H1 (cell line): ENCODE measurements at regions not wholly inside any gene's neighbourhood (a gene's known extent, or its start where the extent isn't known, plus 50 kb on each side); places are given as distances from the start of the nearest gene placed in this dataset.

Experiments used
- CTCF ChIA-PET: fragments of 300-600 bp; sonication (Branson Sonifier 250); formaldehyde crosslinking; loops from one replicate; lab custom pipeline; 2021; ENCODE audit not compliant: partially characterized antibody; lab: Charles Lee
- POLR2A ChIA-PET: fragments of 300-600 bp; sonication (Branson Sonifier 250); formaldehyde crosslinking; loops from one replicate; lab custom pipeline; 2021; ENCODE audit warnings: inconsistent platforms; ENCODE audit not compliant: partially characterized antibody; lab: Charles Lee
- DNase-seq, 2 experiments: peaks; one replicate each; pipeline versions ENCODE4 v3.0.0 to v3.0.0-alpha.2; 2010 to 2022; ENCODE audit warnings: low spot score in 2 of 2, low read depth in 1 of 2, mixed read lengths in 1 of 2
- FAIRE-seq: peaks from 2 replicates; lab custom pipeline; 2011; peaks lifted over from hg19 to GRCh38; lab: Jason Lieb, UNC
- H2AFZ ChIP-seq: 2 replicates; pipeline ENCODE4 v1.8.1; 2012; ENCODE audit warnings: low read length, inconsistent platforms
- H2AK5ac ChIP-seq: 2 replicates; pipeline ENCODE4 v1.6.1; 2013; ENCODE audit warnings: low read depth, low read length
- H2BK120ac ChIP-seq: replicated peaks from 2 replicates; pipeline ENCODE3; 2013; ENCODE audit warnings: low read depth, low read length, inconsistent platforms
- H2BK12ac ChIP-seq: 2 replicates; pipeline ENCODE4 v1.6.1; 2013; ENCODE audit warnings: low read depth, low read length
- H2BK15ac ChIP-seq: 2 replicates; pipeline ENCODE4 v1.6.1; 2013; ENCODE audit warnings: low read length
- H2BK20ac ChIP-seq: 2 replicates; pipeline ENCODE4 v1.6.1; 2013; ENCODE audit warnings: low read length
- H2BK5ac ChIP-seq: 2 replicates; pipeline ENCODE4 v1.6.1; 2013; ENCODE audit warnings: low read depth, low read length
- H3K14ac ChIP-seq: 2 replicates; pipeline ENCODE4 v1.6.1; 2013; ENCODE audit warnings: inconsistent platforms; ENCODE audit not compliant: insufficient read length
- H3K18ac ChIP-seq: 2 replicates; pipeline ENCODE4 v1.6.1; 2013; ENCODE audit warnings: low read length; ENCODE audit errors: extremely low read depth
- H3K23ac ChIP-seq: 2 replicates; pipeline ENCODE4 v1.6.1; 2013; ENCODE audit warnings: inconsistent platforms; ENCODE audit not compliant: insufficient read length
- H3K23me2 ChIP-seq: 2 replicates; pipeline ENCODE4 v1.6.1; 2013; ENCODE audit warnings: low read depth, low read length
- H3K27ac ChIP-seq: 2 replicates; pipeline ENCODE4 v1.6.1; 2011; ENCODE audit warnings: low read depth, low read length, inconsistent platforms
- H3K27me3 ChIP-seq, 4 experiments: replicated peaks in 1 of 4; 1 replicate in 1 of 4; 2 replicates in 3 of 4; pipeline versions ENCODE4 v1.6.1 to v1.8.1; 2011 to 2013; ENCODE audit warnings: low read length in 3 of 4, mild to moderate bottlenecking in 3 of 4, inconsistent platforms in 2 of 4, mixed read lengths in 2 of 4, moderate library complexity in 1 of 4; ENCODE audit not compliant: control insufficient read depth in 3 of 4, insufficient read depth in 3 of 4; ENCODE audit errors: extremely low read depth in 1 of 4
- H3K36me3 ChIP-seq, 4 experiments: 2 replicates each; pipeline versions ENCODE4 v1.6.1 to v1.8.1; 2011 to 2013; ENCODE audit warnings: mild to moderate bottlenecking in 4 of 4, low read length in 3 of 4, moderate library complexity in 2 of 4, control low read depth in 1 of 4, inconsistent platforms in 1 of 4; ENCODE audit not compliant: insufficient read depth in 4 of 4, control insufficient read depth in 2 of 4
- H3K4ac ChIP-seq: replicated peaks from 2 replicates; pipeline ENCODE3; 2013; ENCODE audit warnings: low read length, low read depth, mixed read lengths, inconsistent platforms; ENCODE audit not compliant: insufficient read length
- H3K4me1 ChIP-seq, 4 experiments: replicated peaks in 1 of 4; 1 replicate in 1 of 4; 2 replicates in 3 of 4; pipeline versions ENCODE4 v1.6.1 to v1.8.1; 2011 to 2013; ENCODE audit warnings: low read length in 3 of 4, inconsistent platforms in 2 of 4, mixed read lengths in 1 of 4; ENCODE audit not compliant: insufficient read depth in 4 of 4, control insufficient read depth in 3 of 4
- H3K4me2 ChIP-seq, 2 experiments: 2 replicates each; pipeline versions ENCODE4 v1.6.1 to v1.8.1; 2011 to 2013; ENCODE audit warnings: low read depth in 2 of 2, low read length in 2 of 2, control low read depth in 1 of 2, inconsistent platforms in 1 of 2, mild to moderate bottlenecking in 1 of 2; ENCODE audit not compliant: insufficient read depth in 1 of 2
- H3K4me3 ChIP-seq, 4 experiments: fragments of 200-600, 300-600 bp in 1 of 4; sonication (generic), shearing (Covaris generic), sonication (Bioruptor Twin) in 1 of 4; 2 replicates each; pipeline versions ENCODE4 v1.5.1 to v1.8.1; 2011 to 2016; ENCODE audit warnings: low read length in 4 of 4, low read depth in 3 of 4, control low read depth in 2 of 4, inconsistent platforms in 2 of 4, mild to moderate bottlenecking in 2 of 4, mixed read lengths in 1 of 4, moderate library complexity in 1 of 4; ENCODE audit not compliant: insufficient read depth in 2 of 4; ENCODE audit errors: extremely low read depth in 1 of 4
- H3K56ac ChIP-seq: replicated peaks from 2 replicates; pipeline ENCODE3; 2013; ENCODE audit warnings: low read depth, mild to moderate bottlenecking, mixed read lengths, low read length, inconsistent platforms; ENCODE audit not compliant: insufficient read length
- H3K79me1 ChIP-seq: 2 replicates; pipeline ENCODE4 v1.6.1; 2013; ENCODE audit warnings: low read depth, low read length, control low read depth
- H3K79me2 ChIP-seq, 2 experiments: 2 replicates each; pipeline versions ENCODE4 v1.6.1 to v1.8.1; 2012 to 2013; ENCODE audit warnings: low read length in 2 of 2, mild to moderate bottlenecking in 2 of 2, inconsistent platforms in 1 of 2; ENCODE audit not compliant: insufficient read depth in 2 of 2, control insufficient read depth in 1 of 2
- H3K9ac ChIP-seq, 4 experiments: replicated peaks in 1 of 4; 1 replicate in 1 of 4; 2 replicates in 3 of 4; pipeline versions ENCODE4 v1.6.1 to v1.8.1; 2011 to 2013; ENCODE audit warnings: low read depth in 3 of 4, low read length in 3 of 4, control low read depth in 2 of 4, mild to moderate bottlenecking in 2 of 4, moderate library complexity in 2 of 4, inconsistent platforms in 1 of 4; ENCODE audit errors: extremely low read depth in 1 of 4
- H3K9me3 ChIP-seq, 2 experiments: 2 replicates each; pipeline versions ENCODE4 v1.6.1 to v1.8.1; 2012 to 2013; ENCODE audit warnings: mild to moderate bottlenecking in 2 of 2, moderate library complexity in 2 of 2, control low read depth in 1 of 2, inconsistent platforms in 1 of 2, low read depth in 1 of 2, low read length in 1 of 2, mixed read lengths in 1 of 2; ENCODE audit not compliant: insufficient read depth in 2 of 2
- H4K20me1 ChIP-seq, 2 experiments: replicated peaks in 1 of 2; 2 replicates each; pipeline versions ENCODE3 to v1.8.1; 2011 to 2013; ENCODE audit warnings: inconsistent platforms in 2 of 2, low read length in 2 of 2, mild to moderate bottlenecking in 1 of 2; ENCODE audit not compliant: insufficient read depth in 2 of 2, control insufficient read depth in 1 of 2
- H4K5ac ChIP-seq: 2 replicates; pipeline ENCODE4 v1.6.1; 2013; ENCODE audit warnings: low read length, low read depth, mixed read lengths, inconsistent platforms; ENCODE audit not compliant: insufficient read length
- H4K8ac ChIP-seq: 2 replicates; pipeline ENCODE4 v1.8.0; 2013; ENCODE audit warnings: mild to moderate bottlenecking, moderate library complexity, low read length, inconsistent platforms; ENCODE audit not compliant: insufficient read depth; ENCODE audit errors: extremely low read depth
- H4K91ac ChIP-seq: replicated peaks from 2 replicates; pipeline ENCODE3; 2013; ENCODE audit warnings: low read length, mixed read lengths, inconsistent platforms; ENCODE audit not compliant: insufficient read length
- ATF3 ChIP-seq: IDR thresholded peaks from 2 replicates; pipeline ENCODE4 v1.6.1; 2011; ENCODE audit warnings: low read depth, mild to moderate bottlenecking, low read length; ENCODE audit not compliant: insufficient read depth
- CBX8 ChIP-seq: fragments of 300-800, 300-1000 bp; sonication (generic); IDR thresholded peaks from 2 replicates; pipeline ENCODE4 v1.7.1; 2016; ENCODE audit warnings: low read depth, low read length, borderline replicate concordance
- CEBPB ChIP-seq: IDR thresholded peaks from 2 replicates; pipeline ENCODE4 v1.6.1; 2012; ENCODE audit warnings: low read depth, low read length
- FOSL1 ChIP-seq: IDR thresholded peaks from 2 replicates; pipeline ENCODE4 v1.6.1; 2011; ENCODE audit warnings: mild to moderate bottlenecking, low read depth, low read length, moderate library complexity; ENCODE audit not compliant: insufficient read depth
- GTF2F1 ChIP-seq: IDR thresholded peaks from 2 replicates; pipeline ENCODE4 v1.6.1; 2012; ENCODE audit warnings: low read depth, low read length, improper control_type of control experiment, borderline replicate concordance
- JUND ChIP-seq: IDR thresholded peaks from 2 replicates; pipeline ENCODE4 v1.6.1; 2011; ENCODE audit warnings: mild to moderate bottlenecking, improper control_type of control experiment, low read length
- KDM5A ChIP-seq: fragments of 200-600 bp; IDR thresholded peaks from 2 replicates; pipeline ENCODE4 v1.7.1; 2012; ENCODE audit warnings: mild to moderate bottlenecking, low read length, inconsistent platforms, mixed read lengths
- NANOG ChIP-seq: IDR thresholded peaks from 2 replicates; pipeline ENCODE4 v1.6.1; 2011; ENCODE audit warnings: low read length, low read depth, mild to moderate bottlenecking, inconsistent platforms; ENCODE audit not compliant: insufficient read depth, poor library complexity, severe bottlenecking
- SIRT6 ChIP-seq: IDR thresholded peaks from one replicate; pipeline ENCODE4 v1.7.1; 2012; ENCODE audit warnings: low read length, inconsistent platforms
- SRF ChIP-seq: IDR thresholded peaks from 2 replicates; pipeline ENCODE4 v1.6.1; 2011; ENCODE audit warnings: mild to moderate bottlenecking, low read depth, low read length, moderate library complexity
- TCF12 ChIP-seq: IDR thresholded peaks from 2 replicates; pipeline ENCODE4 v1.6.1; 2011; ENCODE audit warnings: low read depth, mild to moderate bottlenecking, low read length
- ZNF274 ChIP-seq: IDR thresholded peaks from 2 replicates; pipeline ENCODE4 v1.7.0; 2012; ENCODE audit warnings: low read length, borderline replicate concordance; ENCODE audit errors: extremely low read depth
- WGBS, 2 experiments: shearing (Covaris generic) in 1 of 2; methylation state at CpG; one replicate each; pipeline versions ENCODE4 v1.1.6 to v1.1.7; 2013 to 2015; ENCODE audit warnings: low lambda C conversion rate in 2 of 2, mixed read lengths in 2 of 2, inconsistent platforms in 1 of 2, low coverage in 1 of 2, missing lambda C conversion rate in 1 of 2; ENCODE audit not compliant: insufficient replicate concordance in 2 of 2, insufficient coverage in 1 of 2, insufficient read length in 1 of 2; ENCODE audit errors: extremely low coverage in 1 of 2, missing lambda C conversion rate in 1 of 2; 5-methylcytosine and 5-hydroxymethylcytosine counted together

- H4K5ac ChIP-seq, result no peak overlapping the region
- TF ChIP-seq SIRT6, result no peak
- TF ChIP-seq CEBPB, result no peak
- no peak for TF ChIP-seq JUND
- no peak for TF ChIP-seq ZNF274
- no peak for TF ChIP-seq ATF3
- no peak for TF ChIP-seq SRF
- TF ChIP-seq GTF2F1, result no peak
- TF ChIP-seq CBX8, result no peak
- TF ChIP-seq TCF12, result no peak
- TF ChIP-seq KDM5A, result no peak
- no peak for TF ChIP-seq FOSL1
- no peak for TF ChIP-seq NANOG
- no peak overlapping the region for H3K18ac ChIP-seq
- no peak overlapping the region for H2BK15ac ChIP-seq
- H3K79me1 ChIP-seq, result no peaks in the 10 kb centered on the region
- H3K23ac ChIP-seq, result no peak overlapping the region
- no peak overlapping the region for H2BK20ac ChIP-seq
- no peak overlapping the region for H2BK120ac ChIP-seq
- no peak overlapping the region for H3K27ac ChIP-seq
- H3K4me2 ChIP-seq, result no peak overlapping the region
- DNase-seq (no peak), FAIRE-seq (no peak)
- H2AFZ ChIP-seq, result no peak overlapping the region
- H4K8ac ChIP-seq, result no peak overlapping the region
- no peak overlapping the region for H4K91ac ChIP-seq
- H2BK5ac ChIP-seq, result no peak overlapping the region
- H3K4me1 ChIP-seq, result no peaks in the 10 kb centered on the region
- ChIA-PET CTCF (interaction anchor here (1.6 to 1.7 kb wide), 2 partner anchors 32 to 38 kb away, joined by 4 to 5 read pairs; no protein-coding TSS in a partner anchor), POLR2A (no interaction called here)
- no peaks in the 10 kb centered on the region for H3K9me3 ChIP-seq
- no peaks in the 10 kb centered on the region for H3K36me3 ChIP-seq
- H3K4ac ChIP-seq, result no peak overlapping the region
- H3K56ac ChIP-seq, result no peak overlapping the region
- H3K14ac ChIP-seq, result no peak overlapping the region
- no peaks in the 10 kb centered on the region for H3K79me2 ChIP-seq
- no peak overlapping the region for H3K4me3 ChIP-seq
- H3K27me3 ChIP-seq, result no peaks in the 10 kb centered on the region
- no peak overlapping the region for H2AK5ac ChIP-seq
- H3K9ac ChIP-seq, result no peak overlapping the region
- peaks cover 8% of the 10 kb centered on the region for H3K23me2 ChIP-seq
- peaks cover 0 to 6% of the 10 kb centered on the region in 2 experiments for H4K20me1 ChIP-seq
- no peak overlapping the region for H2BK12ac ChIP-seq
- 81% methylated on average over 5 of the region's 5 CpGs; no CpG with 5 or more reads in 1 of the 2 experiments for WGBS, 2 experiments
These were observed 73.1 kb upstream of the CLMN start for GRCh38 chr14:95392841-95393240.
